CD14-positive monocyte (primary cell): ENCODE measurements at regions not wholly inside any gene's neighbourhood (a gene's known extent, or its start where the extent isn't known, plus 50 kb on each side); places are given as distances from the start of the nearest gene placed in this dataset.

Source experiments
- DNase-seq, 3 donors: peaks; one replicate each; pipeline ENCODE4 v3.0.0-alpha.2; 2011 to 2022
- H2AFZ ChIP-seq: 2 replicates; pipeline ENCODE4 v1.6.0; 2012; ENCODE audit warnings: mild to moderate bottlenecking, low read depth, low read length, inconsistent platforms; ENCODE audit not compliant: insufficient read depth, poor library complexity, severe bottlenecking
- H3K27ac ChIP-seq, 2 donors: 1 replicate in 1 of 2; 2 replicates in 1 of 2; pipeline ENCODE4 v1.5.1; 2012 to 2013; ENCODE audit warnings: low read length in 2 of 2, control low read depth in 1 of 2, inconsistent platforms in 1 of 2, low read depth in 1 of 2, mild to moderate bottlenecking in 1 of 2
- H3K27me3 ChIP-seq, 2 donors: one replicate each; pipeline versions ENCODE4 v1.6.0 to v1.6.1; 2011 to 2013; ENCODE audit warnings: low read length in 2 of 2; ENCODE audit not compliant: control insufficient read depth in 2 of 2, insufficient read depth in 2 of 2
- H3K36me3 ChIP-seq, 2 donors: replicated peaks in 1 of 2; 1 replicate in 1 of 2; 2 replicates in 1 of 2; pipeline versions ENCODE4 v1.5.1 to v1.6.1; 2012 to 2013; ENCODE audit warnings: low read length in 2 of 2, control low read depth in 1 of 2, inconsistent platforms in 1 of 2, mild to moderate bottlenecking in 1 of 2; ENCODE audit not compliant: insufficient read depth in 2 of 2, control insufficient read depth in 1 of 2
- H3K4me1 ChIP-seq, 2 donors: 1 replicate in 1 of 2; 2 replicates in 1 of 2; pipeline versions ENCODE4 v1.5.1 to v1.6.1; 2012 to 2013; ENCODE audit warnings: low read length in 2 of 2, control low read depth in 1 of 2, inconsistent platforms in 1 of 2, mild to moderate bottlenecking in 1 of 2, moderate library complexity in 1 of 2; ENCODE audit not compliant: insufficient read depth in 2 of 2, control insufficient read depth in 1 of 2
- H3K4me2 ChIP-seq: replicated peaks from 2 replicates; pipeline ENCODE3; 2012; ENCODE audit warnings: low read length, moderate library complexity, mild to moderate bottlenecking; ENCODE audit not compliant: poor library complexity, severe bottlenecking; ENCODE audit errors: extremely low read depth
- H3K4me3 ChIP-seq, 3 experiments: fragments of 200-600 bp in 1 of 3; sonication (generic) in 1 of 3; replicated peaks in 1 of 3; 1 replicate in 2 of 3; 2 replicates in 1 of 3; pipeline ENCODE4 v1.5.1; 2011 to 2013; ENCODE audit warnings: low read length in 3 of 3, mild to moderate bottlenecking in 3 of 3, control low read depth in 2 of 3, low read depth in 2 of 3, inconsistent platforms in 1 of 3, moderate library complexity in 1 of 3
- H3K79me2 ChIP-seq: 2 replicates; pipeline ENCODE4 v1.6.0; 2012; ENCODE audit warnings: mild to moderate bottlenecking, control low read depth, inconsistent platforms, low read length, moderate library complexity; ENCODE audit not compliant: insufficient read depth
- H3K9ac ChIP-seq: 2 replicates; pipeline ENCODE4 v1.6.0; 2017; ENCODE audit warnings: low read length, mild to moderate bottlenecking; ENCODE audit not compliant: insufficient read depth, poor library complexity, severe bottlenecking
- H3K9me3 ChIP-seq, 2 donors: replicated peaks in 1 of 2; 1 replicate in 1 of 2; 2 replicates in 1 of 2; pipeline versions ENCODE4 v1.5.1 to v1.6.1; 2012 to 2013; ENCODE audit warnings: low read length in 2 of 2, control low read depth in 1 of 2; ENCODE audit not compliant: control insufficient read depth in 1 of 2, insufficient read depth in 1 of 2
- H4K20me1 ChIP-seq: 2 replicates; pipeline ENCODE4 v1.6.0; 2012; ENCODE audit warnings: mild to moderate bottlenecking, low read length, control low read depth, moderate library complexity; ENCODE audit not compliant: insufficient read depth
- H3K27ac Mint-ChIP-seq, 7 donors: one replicate each; pipeline ENCODE4 v1.8.0; 2020; ENCODE audit warnings: mild to moderate bottlenecking in 7 of 7, mixed read lengths in 7 of 7, moderate library complexity in 6 of 7, inconsistent platforms in 2 of 7
- H3K27me3 Mint-ChIP-seq, 3 donors: one replicate each; pipeline ENCODE4 v1.8.0; 2021 to 2022; ENCODE audit warnings: low read depth in 3 of 3, mild to moderate bottlenecking in 3 of 3, mixed read lengths in 3 of 3, moderate library complexity in 3 of 3, inconsistent platforms in 1 of 3
- H3K36me3 Mint-ChIP-seq, 2 donors: one replicate each; pipeline ENCODE4 v1.8.0; 2020; ENCODE audit warnings: mixed read lengths in 2 of 2, inconsistent platforms in 1 of 2, mild to moderate bottlenecking in 1 of 2
- H3K4me1 Mint-ChIP-seq: one replicate; pipeline ENCODE4 v1.8.0; 2020; ENCODE audit warnings: mild to moderate bottlenecking, mixed read lengths
- H3K4me3 Mint-ChIP-seq, 2 donors: one replicate each; pipeline ENCODE4 v1.8.0; 2020; ENCODE audit warnings: mild to moderate bottlenecking in 2 of 2, mixed read lengths in 2 of 2, moderate library complexity in 1 of 2
- H3K9me3 Mint-ChIP-seq, 7 donors: one replicate each; pipeline ENCODE4 v1.8.0; 2020 to 2022; ENCODE audit warnings: mixed read lengths in 7 of 7, mild to moderate bottlenecking in 6 of 7, moderate library complexity in 6 of 7, inconsistent platforms in 2 of 7
- WGBS: methylation state at CpG from one replicate; pipeline ENCODE4 v1.1.5; 2013; ENCODE audit warnings: missing lambda C conversion rate; ENCODE audit not compliant: insufficient coverage; 5-methylcytosine and 5-hydroxymethylcytosine counted together
- intact Hi-C, 2 donors: fragments of 100-400 bp; cut with micrococcal nuclease; formaldehyde crosslinking; loops; one replicate each; pipeline versions ENCODE4 v1.15.0 to v1.15.1; 2023
- TF ChIP-seq, protein P1 (sequence below): fragments of 200-600 bp; IDR thresholded peaks from one replicate; pipeline ENCODE4 v1.8.0; 2022; ENCODE audit warnings: antibody characterized with exemption, mild to moderate bottlenecking

DNA sequence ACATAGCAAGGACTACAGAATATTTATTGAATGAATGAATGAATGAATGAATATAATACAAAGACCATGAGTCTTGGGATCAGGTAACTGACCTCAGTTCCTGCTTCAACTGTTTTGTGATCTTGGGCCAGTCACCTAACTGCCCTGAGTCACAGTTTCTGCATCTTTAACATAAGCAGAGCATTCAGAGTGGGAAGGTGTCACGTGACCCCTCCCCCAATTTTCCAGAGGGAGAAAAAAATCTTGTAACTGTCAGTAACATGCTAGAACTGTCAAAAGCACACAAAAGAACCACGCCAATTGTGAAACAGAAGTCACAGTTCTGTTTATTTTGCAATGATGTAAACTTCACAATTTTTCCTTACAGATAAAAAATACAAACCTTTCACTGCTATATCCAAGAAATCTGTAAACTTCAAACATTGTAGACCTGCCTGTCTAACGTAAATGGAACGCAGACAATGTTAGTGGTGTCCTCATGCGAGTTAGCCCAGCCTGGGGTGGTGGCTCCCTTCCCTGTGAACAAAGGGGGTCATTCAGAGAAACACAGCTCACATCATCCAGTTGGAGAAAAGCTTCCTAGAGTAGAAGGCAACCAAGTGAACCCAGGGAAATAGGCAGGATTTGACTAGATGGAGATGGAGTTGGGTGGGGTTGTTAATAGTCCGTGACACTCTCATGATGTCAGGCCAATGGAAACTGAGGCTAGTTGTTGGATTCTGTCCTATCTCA lies 211.8 kb upstream of the ZC3H12A start:
- Histone ChIP-seq H4K20me1 (no peaks in the 10 kb centered on the region), H3K4me3 (no peak overlapping the region), H3K4me1 (no peaks in the 10 kb centered on the region), H3K9me3 (no peaks in the 10 kb centered on the region), H3K27me3 (no peaks in the 10 kb centered on the region), H3K4me2 (no peak overlapping the region), H3K36me3 (no peaks in the 10 kb centered on the region), H3K79me2 (no peaks in the 10 kb centered on the region), H2AFZ (no peak overlapping the region), H3K9ac (no peak overlapping the region), H3K27ac (no peak overlapping the region)
- Mint-ChIP-seq H3K4me1 (no peaks in the 10 kb centered on the region), H3K27ac (no peak overlapping the region), H3K9me3 (peaks cover 0 to 4% (median 0%) of the 10 kb centered on the region in 7 donors), H3K4me3 (no peak overlapping the region), H3K36me3 (no peaks in the 10 kb centered on the region), H3K27me3 (peaks cover 0 to 9% (median 3%) of the 10 kb centered on the region in 3 donors)
- DNase-seq: no peak
- intact Hi-C loops: no loop called here
- WGBS: 90% methylated on average over 4 of the region's 6 CpGs
- TF ChIP-seq, protein P1, sequence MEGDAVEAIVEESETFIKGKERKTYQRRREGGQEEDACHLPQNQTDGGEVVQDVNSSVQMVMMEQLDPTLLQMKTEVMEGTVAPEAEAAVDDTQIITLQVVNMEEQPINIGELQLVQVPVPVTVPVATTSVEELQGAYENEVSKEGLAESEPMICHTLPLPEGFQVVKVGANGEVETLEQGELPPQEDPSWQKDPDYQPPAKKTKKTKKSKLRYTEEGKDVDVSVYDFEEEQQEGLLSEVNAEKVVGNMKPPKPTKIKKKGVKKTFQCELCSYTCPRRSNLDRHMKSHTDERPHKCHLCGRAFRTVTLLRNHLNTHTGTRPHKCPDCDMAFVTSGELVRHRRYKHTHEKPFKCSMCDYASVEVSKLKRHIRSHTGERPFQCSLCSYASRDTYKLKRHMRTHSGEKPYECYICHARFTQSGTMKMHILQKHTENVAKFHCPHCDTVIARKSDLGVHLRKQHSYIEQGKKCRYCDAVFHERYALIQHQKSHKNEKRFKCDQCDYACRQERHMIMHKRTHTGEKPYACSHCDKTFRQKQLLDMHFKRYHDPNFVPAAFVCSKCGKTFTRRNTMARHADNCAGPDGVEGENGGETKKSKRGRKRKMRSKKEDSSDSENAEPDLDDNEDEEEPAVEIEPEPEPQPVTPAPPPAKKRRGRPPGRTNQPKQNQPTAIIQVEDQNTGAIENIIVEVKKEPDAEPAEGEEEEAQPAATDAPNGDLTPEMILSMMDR: no peak

DNA sequence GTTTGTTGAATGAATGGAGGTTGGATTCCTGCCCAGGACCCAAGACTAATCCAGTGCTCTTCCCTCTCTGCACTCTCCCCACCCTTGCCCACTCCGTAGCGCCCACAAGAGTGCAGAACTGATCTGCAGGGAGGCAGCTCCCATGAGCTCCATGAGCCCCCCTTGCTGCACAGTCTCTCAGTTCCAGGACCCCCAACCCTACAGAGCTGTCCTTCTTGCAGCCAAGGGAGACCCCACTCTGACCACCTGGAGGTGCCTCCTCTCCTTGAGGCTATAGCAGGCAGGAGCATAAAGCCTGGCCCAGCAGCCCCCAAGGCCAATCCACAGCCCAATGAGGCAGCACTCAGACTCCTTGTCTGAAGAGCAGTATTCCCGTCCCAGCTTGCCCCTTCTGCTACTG lies 209.2 kb upstream of the ZC3H12A start:
- Histone ChIP-seq H3K9me3 (no peaks in the 10 kb centered on the region), H3K4me1 (no peaks in the 10 kb centered on the region), H3K4me2 (no peak overlapping the region), H4K20me1 (no peaks in the 10 kb centered on the region), H3K4me3 (no peak overlapping the region), H3K27ac (no peak overlapping the region), H3K9ac (no peak overlapping the region), H3K79me2 (no peaks in the 10 kb centered on the region), H2AFZ (no peak overlapping the region), H3K36me3 (no peaks in the 10 kb centered on the region), H3K27me3 (no peaks in the 10 kb centered on the region)
- Mint-ChIP-seq H3K4me3 (no peak overlapping the region), H3K4me1 (no peaks in the 10 kb centered on the region), H3K27ac (no peak overlapping the region), H3K36me3 (no peaks in the 10 kb centered on the region), H3K27me3 (peaks cover 0 to 5% (median 3%) of the 10 kb centered on the region in 3 donors), H3K9me3 (no peaks in the 10 kb centered on the region)
- DNase-seq: no peak
- intact Hi-C loops: no loop called here
- TF ChIP-seq, protein P1: no peak
- WGBS: 89% methylated on average over 2 of the region's 3 CpGs
